CD4-positive, CD25-positive, alpha-beta regulatory T cell (primary cell): ENCODE measurements at regions not wholly inside any gene's neighbourhood (a gene's known extent, or its start where the extent isn't known, plus 50 kb on each side); places are given as distances from the start of the nearest gene placed in this dataset.

Experiments
- ATAC-seq, 2 donors: fragments of 150-1000 bp; cut with Tn5 transposase; one replicate each; pipeline ENCODE4 v1.10.0; 2021; ENCODE audit warnings: low read depth in 2 of 2, moderate number of reproducible peaks in 2 of 2, moderate library complexity in 1 of 2
- DNase-seq, 3 donors: peaks; one replicate each; pipeline versions ENCODE4 v3.0.0 to v3.0.0-alpha.2; 2012 to 2022; ENCODE audit warnings: mixed read lengths in 1 of 3
- H3K27ac ChIP-seq: one replicate; pipeline ENCODE4 v1.7.0; 2013; ENCODE audit warnings: mild to moderate bottlenecking, low read length; ENCODE audit not compliant: insufficient read depth, poor library complexity, severe bottlenecking
- H3K27me3 ChIP-seq: one replicate; pipeline ENCODE4 v1.7.0; 2013; ENCODE audit warnings: low read length; ENCODE audit not compliant: control insufficient read depth, insufficient read depth
- H3K36me3 ChIP-seq: one replicate; pipeline ENCODE4 v1.7.0; 2013; ENCODE audit warnings: mild to moderate bottlenecking, low read length, moderate library complexity; ENCODE audit not compliant: control insufficient read depth, insufficient read depth
- H3K4me1 ChIP-seq: 2 replicates; pipeline ENCODE4 v1.7.0; 2013; ENCODE audit warnings: mild to moderate bottlenecking, low read length; ENCODE audit not compliant: insufficient read depth, control insufficient read depth, poor library complexity, severe bottlenecking
- H3K4me3 ChIP-seq: one replicate; pipeline ENCODE4 v1.7.0; 2013; ENCODE audit warnings: low read depth, mild to moderate bottlenecking, low read length, moderate library complexity
- H3K9me3 ChIP-seq, 2 experiments: 1 replicate in 1 of 2; 2 replicates in 1 of 2; pipeline ENCODE4 v1.7.0; 2013; ENCODE audit warnings: low read length in 2 of 2, mild to moderate bottlenecking in 1 of 2, moderate library complexity in 1 of 2; ENCODE audit not compliant: control insufficient read depth in 2 of 2
- H3K27ac Mint-ChIP-seq, 3 donors: one replicate each; pipeline ENCODE4 v1.8.0; 2020 to 2022; ENCODE audit warnings: mild to moderate bottlenecking in 3 of 3, mixed read lengths in 3 of 3, moderate library complexity in 2 of 3
- H3K27me3 Mint-ChIP-seq: one replicate; pipeline ENCODE4 v1.8.0; 2022; ENCODE audit warnings: mild to moderate bottlenecking, mixed read lengths
- H3K36me3 Mint-ChIP-seq: one replicate; pipeline ENCODE4 v1.8.0; 2020; ENCODE audit warnings: mixed read lengths
- H3K4me1 Mint-ChIP-seq, 4 donors: one replicate each; pipeline ENCODE4 v1.8.0; 2020 to 2022; ENCODE audit warnings: mixed read lengths in 4 of 4, mild to moderate bottlenecking in 1 of 4
- H3K4me3 Mint-ChIP-seq, 4 donors: one replicate each; pipeline ENCODE4 v1.8.0; 2020 to 2022; ENCODE audit warnings: mild to moderate bottlenecking in 4 of 4, mixed read lengths in 4 of 4, moderate library complexity in 3 of 4
- H3K9me3 Mint-ChIP-seq, 7 donors: one replicate each; pipeline ENCODE4 v1.8.0; 2020 to 2022; ENCODE audit warnings: mixed read lengths in 7 of 7, mild to moderate bottlenecking in 3 of 7, moderate library complexity in 2 of 7

DNA sequence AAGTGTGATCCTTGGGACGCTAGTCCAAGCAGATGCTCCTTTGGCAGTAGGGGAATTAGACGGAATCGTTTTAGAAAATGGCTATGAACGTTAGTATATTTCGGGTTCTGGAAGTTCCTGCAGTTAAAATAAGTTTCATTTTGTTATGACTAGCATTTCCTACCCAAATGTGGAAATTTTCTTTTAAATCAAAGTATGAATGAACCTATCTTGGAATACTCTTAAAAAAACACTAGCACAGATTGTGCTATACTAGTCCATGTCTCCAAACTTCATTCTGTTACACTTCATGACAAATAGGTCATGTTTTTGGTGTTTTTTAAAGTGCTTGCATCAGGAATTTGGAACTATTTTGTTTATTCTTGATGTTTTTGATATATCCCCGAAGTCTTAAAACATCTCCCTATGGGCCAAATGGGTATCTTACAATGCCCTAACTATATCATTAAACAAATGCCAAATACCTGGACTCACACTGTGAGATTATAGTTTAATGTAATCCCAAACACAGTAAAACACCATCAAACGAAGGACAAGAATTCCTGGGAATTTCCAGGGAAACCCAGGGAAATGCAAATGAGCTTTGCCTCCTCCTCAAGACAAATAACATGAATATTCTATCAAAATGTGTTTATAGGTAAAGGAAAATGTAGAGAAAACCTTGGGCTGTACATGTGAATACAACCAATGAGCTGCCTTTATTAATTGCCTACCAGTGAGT, 75.9 kb upstream of the PTPRZ1 start:
- H3K27ac ChIP-seq, result no peak overlapping the region
- no peak overlapping the region for H3K4me3 Mint-ChIP-seq
- peaks cover 0 to 8% (median 2%) of the 10 kb centered on the region in 7 donors for H3K9me3 Mint-ChIP-seq

GRCh38 chr7:121796381-121796780, 76.6 kb upstream of the PTPRZ1 start:
- no peak for ATAC-seq
- no peaks in the 10 kb centered on the region for H3K27me3 Mint-ChIP-seq
- H3K27me3 ChIP-seq, result no peaks in the 10 kb centered on the region
- H3K27ac ChIP-seq, result no peak overlapping the region
- no peaks in the 10 kb centered on the region for H3K36me3 ChIP-seq
- H3K27ac Mint-ChIP-seq, result no peak overlapping the region
- no peak overlapping the region for H3K4me3 ChIP-seq
- no peaks in the 10 kb centered on the region for H3K36me3 Mint-ChIP-seq
- no peak for DNase-seq
- H3K4me1 Mint-ChIP-seq, result no peaks in the 10 kb centered on the region
- H3K4me1 ChIP-seq, result no peaks in the 10 kb centered on the region
- H3K4me3 Mint-ChIP-seq, result no peak overlapping the region
- peaks cover 0 to 10% (median 2%) of the 10 kb centered on the region in 7 donors for H3K9me3 Mint-ChIP-seq
- H3K9me3 ChIP-seq, result no peaks in the 10 kb centered on the region

More for the DNA sequence above, 75.9 kb upstream of the PTPRZ1 start:
- no peak overlapping the region for H3K4me3 ChIP-seq
- no peaks in the 10 kb centered on the region for H3K27me3 ChIP-seq
- H3K36me3 Mint-ChIP-seq, result no peaks in the 10 kb centered on the region
- no peaks in the 10 kb centered on the region for H3K9me3 ChIP-seq
- H3K4me1 ChIP-seq, result no peaks in the 10 kb centered on the region
- H3K4me1 Mint-ChIP-seq, result no peaks in the 10 kb centered on the region
- DNase-seq (no peak), ATAC-seq (no peak)
- H3K27ac Mint-ChIP-seq, result no peak overlapping the region
- H3K27me3 Mint-ChIP-seq, result no peaks in the 10 kb centered on the region
- no peaks in the 10 kb centered on the region for H3K36me3 ChIP-seq

DNA sequence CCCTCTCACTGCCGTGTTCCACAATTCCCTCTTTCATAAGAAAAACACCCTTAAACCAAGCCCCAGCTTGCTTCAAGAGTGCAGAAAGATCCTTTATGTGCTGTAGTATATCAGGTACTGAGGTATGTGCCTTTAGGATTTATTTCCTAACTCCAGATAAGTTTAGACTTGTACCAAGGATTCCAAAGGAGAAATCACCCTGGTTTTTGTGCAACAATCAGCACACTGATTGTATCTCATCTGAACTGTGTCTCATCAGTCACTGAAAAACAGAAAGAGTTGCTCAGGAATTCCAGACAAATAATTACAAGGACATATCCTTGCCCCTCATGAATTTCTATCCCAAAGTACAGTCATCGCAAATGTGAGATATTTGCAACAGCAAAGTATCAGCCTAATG, 77.2 kb upstream of the PTPRZ1 start:
- no peak overlapping the region for H3K4me3 Mint-ChIP-seq
- no peak for DNase-seq
- ATAC-seq, result no peak

DNA sequence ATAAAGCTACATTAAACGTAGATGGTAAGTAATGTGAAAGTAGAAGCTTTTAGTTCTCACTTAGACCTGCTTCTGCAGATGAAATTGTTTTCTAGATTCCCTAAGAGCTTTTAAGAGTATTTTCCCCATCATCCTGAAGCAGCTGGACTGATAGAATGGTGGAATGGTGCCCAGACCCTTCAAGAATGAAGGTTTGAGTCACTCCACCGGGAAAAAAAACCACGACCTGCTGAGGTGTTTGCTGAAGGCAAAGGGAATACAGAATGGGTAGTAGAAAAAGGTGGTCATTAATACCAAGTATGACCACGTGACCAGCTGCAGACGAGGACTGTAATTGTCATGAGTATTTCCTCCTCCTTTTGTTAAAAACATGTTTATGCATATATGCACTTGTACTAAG, 79.2 kb upstream of the PTPRZ1 start:
- ATAC-seq, result no peak
- H3K9me3 Mint-ChIP-seq, result peaks cover 0 to 11% (median 3%) of the 10 kb centered on the region in 7 donors
- no peaks in the 10 kb centered on the region for H3K27me3 ChIP-seq
- H3K4me1 ChIP-seq, result no peaks in the 10 kb centered on the region
- H3K27me3 Mint-ChIP-seq, result no peaks in the 10 kb centered on the region
- no peak overlapping the region for H3K4me3 ChIP-seq
- H3K27ac ChIP-seq, result no peak overlapping the region
- no peaks in the 10 kb centered on the region for H3K4me1 Mint-ChIP-seq
- no peak overlapping the region for H3K27ac Mint-ChIP-seq
- DNase-seq, result no peak
- no peak overlapping the region for H3K4me3 Mint-ChIP-seq
- no peaks in the 10 kb centered on the region for H3K36me3 ChIP-seq
- H3K9me3 ChIP-seq, result no peaks in the 10 kb centered on the region
- H3K36me3 Mint-ChIP-seq, result no peaks in the 10 kb centered on the region

More for the DNA sequence above, 77.2 kb upstream of the PTPRZ1 start:
- Histone ChIP-seq H3K9me3 (no peaks in the 10 kb centered on the region), H3K36me3 (no peaks in the 10 kb centered on the region), H3K4me3 (no peak overlapping the region), H3K27ac (no peak overlapping the region), H3K27me3 (no peaks in the 10 kb centered on the region), H3K4me1 (no peaks in the 10 kb centered on the region)
- Mint-ChIP-seq H3K36me3 (no peaks in the 10 kb centered on the region), H3K9me3 (peaks cover 0 to 14% (median 3%) of the 10 kb centered on the region in 7 donors), H3K4me1 (no peaks in the 10 kb centered on the region), H3K27me3 (no peaks in the 10 kb centered on the region), H3K27ac (no peak overlapping the region)

GRCh38 chr7:121777672-121778071, 95.3 kb upstream of the PTPRZ1 start:
- Histone ChIP-seq H3K4me3 (no peak overlapping the region), H3K36me3 (no peaks in the 10 kb centered on the region), H3K4me1 (no peaks in the 10 kb centered on the region), H3K27ac (no peak overlapping the region), H3K27me3 (no peaks in the 10 kb centered on the region), H3K9me3 (no peaks in the 10 kb centered on the region)
- Mint-ChIP-seq H3K27ac (no peak overlapping the region), H3K36me3 (no peaks in the 10 kb centered on the region), H3K27me3 (no peaks in the 10 kb centered on the region), H3K9me3 (peaks cover 1 to 6% (median 4%) of the 10 kb centered on the region in 7 donors), H3K4me1 (peaks cover 0 to 4% (median 0%) of the 10 kb centered on the region in 4 donors), H3K4me3 (no peak overlapping the region)
- ATAC-seq, result no peak
- DNase-seq, result no peak

DNA sequence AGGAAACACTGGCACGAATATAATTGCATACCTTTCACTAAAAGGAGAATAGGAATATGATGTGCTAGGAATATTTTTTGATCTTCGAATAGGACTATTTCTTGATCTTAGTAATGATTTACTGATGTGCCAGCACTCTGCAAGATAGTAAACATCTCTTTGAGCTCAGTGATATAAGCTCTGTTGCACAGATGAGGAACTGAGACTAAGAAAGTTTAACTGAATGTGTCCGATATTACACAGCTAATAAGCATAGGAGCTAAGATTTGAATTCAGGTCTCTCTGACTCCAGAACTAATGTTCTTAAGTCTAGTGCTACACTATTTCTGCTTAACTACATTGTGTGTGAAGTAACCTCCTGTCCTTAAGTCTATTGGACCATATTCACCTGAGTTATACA, 98.4 kb upstream of the PTPRZ1 start:
- H3K36me3 Mint-ChIP-seq, result no peaks in the 10 kb centered on the region
- DNase-seq (no peak), ATAC-seq (no peak)
- no peaks in the 10 kb centered on the region for H3K27me3 ChIP-seq
- H3K4me3 Mint-ChIP-seq, result no peak overlapping the region
- no peak overlapping the region for H3K4me3 ChIP-seq
- no peaks in the 10 kb centered on the region for H3K9me3 ChIP-seq
- no peaks in the 10 kb centered on the region for H3K36me3 ChIP-seq
- H3K27ac Mint-ChIP-seq, result no peak overlapping the region
- H3K27me3 Mint-ChIP-seq, result no peaks in the 10 kb centered on the region
- H3K27ac ChIP-seq, result no peak overlapping the region
- H3K9me3 Mint-ChIP-seq, result peaks cover 0 to 12% (median 4%) of the 10 kb centered on the region in 7 donors
- no peaks in the 10 kb centered on the region for H3K4me1 ChIP-seq
- no peaks in the 10 kb centered on the region for H3K4me1 Mint-ChIP-seq

DNA sequence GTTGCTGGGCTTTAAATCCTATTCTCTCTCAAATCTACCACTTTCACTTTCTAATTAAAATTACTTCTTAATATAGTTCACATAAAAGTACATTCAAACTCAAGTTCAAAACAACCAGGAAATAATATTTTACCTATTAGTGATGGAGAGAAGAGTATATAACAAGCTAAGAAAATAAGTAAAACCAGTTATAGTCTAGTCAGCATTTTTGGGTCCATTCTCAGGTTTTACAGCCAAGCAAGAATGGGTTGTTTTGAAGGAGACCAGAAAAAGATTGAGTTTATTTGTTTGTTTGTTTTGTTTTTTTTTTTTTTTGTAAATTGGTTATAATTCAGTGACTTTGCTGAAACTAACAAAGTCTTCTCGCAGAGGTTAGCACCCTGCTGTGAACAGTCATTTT, 106.3 kb upstream of the PTPRZ1 start:
- H3K4me1 Mint-ChIP-seq, result no peaks in the 10 kb centered on the region
- H3K4me3 Mint-ChIP-seq, result no peak overlapping the region
- H3K27me3 ChIP-seq, result no peaks in the 10 kb centered on the region

DNA sequence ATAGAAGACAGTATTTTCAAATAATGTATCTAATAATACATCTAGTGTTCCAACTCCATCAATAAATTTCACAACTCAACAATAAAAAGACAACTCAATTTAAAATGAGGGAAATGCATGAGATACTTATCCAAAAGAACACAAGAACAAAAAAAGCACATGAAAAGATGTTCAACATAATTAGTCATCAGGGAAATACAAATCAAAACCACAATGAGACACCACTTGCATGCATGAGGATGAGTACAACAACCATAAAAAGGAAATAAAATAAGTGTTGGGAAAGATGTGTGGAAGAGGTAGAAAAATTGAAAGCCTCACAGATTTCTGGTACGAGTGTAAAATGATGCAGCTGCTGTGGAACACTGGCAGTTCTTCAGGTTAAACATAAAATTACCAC, 111.6 kb upstream of the PTPRZ1 start:
- Mint-ChIP-seq H3K27me3 (no peaks in the 10 kb centered on the region), H3K4me1 (no peaks in the 10 kb centered on the region), H3K36me3 (no peaks in the 10 kb centered on the region)

More for the DNA sequence above, 106.3 kb upstream of the PTPRZ1 start:
- no peaks in the 10 kb centered on the region for H3K36me3 ChIP-seq
- H3K27me3 Mint-ChIP-seq, result no peaks in the 10 kb centered on the region
- ATAC-seq (no peak), DNase-seq (no peak)
- peaks cover 0 to 12% (median 3%) of the 10 kb centered on the region in 7 donors for H3K9me3 Mint-ChIP-seq
- no peak overlapping the region for H3K27ac Mint-ChIP-seq
- H3K27ac ChIP-seq, result no peak overlapping the region
- no peak overlapping the region for H3K4me3 ChIP-seq
- no peaks in the 10 kb centered on the region for H3K4me1 ChIP-seq
- no peaks in the 10 kb centered on the region for H3K9me3 ChIP-seq
- no peaks in the 10 kb centered on the region for H3K36me3 Mint-ChIP-seq

More for the DNA sequence above, 111.6 kb upstream of the PTPRZ1 start:
- H3K36me3 ChIP-seq, result no peaks in the 10 kb centered on the region
- ATAC-seq (no peak), DNase-seq (no peak)
- H3K4me3 ChIP-seq, result no peak overlapping the region
- Mint-ChIP-seq H3K9me3 (peaks cover 0 to 11% (median 3%) of the 10 kb centered on the region in 7 donors), H3K27ac (no peak overlapping the region), H3K4me3 (no peak overlapping the region)
- no peaks in the 10 kb centered on the region for H3K4me1 ChIP-seq
- no peaks in the 10 kb centered on the region for H3K27me3 ChIP-seq
- no peaks in the 10 kb centered on the region for H3K9me3 ChIP-seq
- no peak overlapping the region for H3K27ac ChIP-seq
